ENCODE measurements at regions not wholly inside any gene's neighbourhood (a gene's known extent, or its start where the extent isn't known, plus 50 kb on each side); places are given as distances from the start of the nearest gene placed in this dataset.

DNA sequence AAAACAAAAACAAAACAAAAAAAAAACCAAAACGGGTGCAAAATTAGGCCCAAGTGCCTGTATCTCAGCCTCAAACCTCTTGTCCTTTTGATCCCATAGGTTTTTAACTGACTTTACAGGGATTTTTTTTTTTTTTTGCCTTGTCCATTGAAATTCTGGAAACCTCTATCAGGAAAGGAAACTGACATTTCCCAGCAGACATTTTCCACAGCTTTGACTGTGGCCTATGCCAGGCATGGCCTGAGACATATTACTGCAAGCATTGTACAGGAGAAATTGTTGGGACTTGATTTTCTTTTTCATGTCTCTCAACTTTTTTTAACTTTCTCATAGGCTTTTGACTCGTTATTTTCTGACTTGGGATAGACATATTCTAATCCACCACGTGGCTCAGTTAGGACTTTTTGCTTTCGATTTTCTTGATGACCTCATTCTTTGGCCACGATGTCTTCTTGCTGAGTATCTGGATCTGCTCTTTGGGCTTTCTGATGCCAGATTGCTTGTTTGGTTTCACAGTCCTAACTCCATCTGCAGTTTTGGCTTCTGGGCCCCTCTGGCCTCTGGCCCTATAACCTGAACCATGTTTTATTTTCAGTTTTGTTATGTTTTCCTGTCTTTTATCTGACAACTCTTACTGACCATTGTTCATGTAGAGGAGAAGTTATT is 336.1 kb upstream of the C11orf87 start:
- TF ChIP-seq EZH2 (IDR thresholded peaks at IDR 0.05) (no peak), CTCF (IDR thresholded peaks at IDR 0.05) (no peak)

All from neural progenitor cell (in vitro differentiated cells).